ENCODE measurements at regions not wholly inside any gene's neighbourhood (a gene's known extent, or its start where the extent isn't known, plus 50 kb on each side); places are given as distances from the start of the nearest gene placed in this dataset.
"Not testable (repeated sequence)": the region's sequence is repeated elsewhere in the genome, so short reads cannot be mapped to it uniquely, and the experiment has no call there.

GRCh38 chr4:79185526-79186045 is 140.3 kb downstream of the NAA11 start:
- intact Hi-C loops (cut with DNase I): no loop called here
- ATAC-seq (ENCODE audit: poor library complexity): no peak
- DNase-seq: no peak

GRCh38 chr4:79184476-79184875 is 141.4 kb downstream of the NAA11 start:
- DNase-seq (no peak), ATAC-seq (ENCODE audit: poor library complexity) (no peak)
- intact Hi-C loops (cut with DNase I): no loop called here

- DNase-seq (no peak), ATAC-seq (ENCODE audit: poor library complexity) (no peak)
- intact Hi-C loops (cut with DNase I): no loop called here
These were observed 143.7 kb downstream of the NAA11 start for GRCh38 chr4:79182209-79182608.

- DNase-seq (no peak), ATAC-seq (ENCODE audit: poor library complexity) (no peak)
- intact Hi-C loops (cut with DNase I): no loop called here
These were observed 144.7 kb downstream of the NAA11 start for GRCh38 chr4:79181190-79181589.

- ATAC-seq (ENCODE audit: poor library complexity) (peak; percentile 78), DNase-seq (no peak)
- intact Hi-C loops (cut with DNase I): no loop called here
These were observed 147.1 kb downstream of the NAA11 start for GRCh38 chr4:79178760-79179159.

GRCh38 chr4:79177388-79177787 is 148.5 kb downstream of the NAA11 start:
- DNase-seq: no peak
- ATAC-seq (ENCODE audit: poor library complexity): no peak
- intact Hi-C loops (cut with DNase I): no loop called here

- ATAC-seq (ENCODE audit: poor library complexity) (no peak), DNase-seq (no peak)
- intact Hi-C loops (cut with DNase I): no loop called here
These were observed 149.5 kb downstream of the NAA11 start for GRCh38 chr4:79176351-79176750.

- intact Hi-C loops (cut with DNase I): no loop called here
- ATAC-seq (ENCODE audit: poor library complexity) (no peak), DNase-seq (no peak)
These were observed 150.1 kb downstream of the NAA11 start for GRCh38 chr4:79175716-79176115.

- DNase-seq: no peak
These were observed 151.2 kb downstream of the NAA11 start for GRCh38 chr4:79174490-79175252.

GRCh38 chr4:79173186-79173585 is 152.7 kb downstream of the NAA11 start:
- DNase-seq (no peak), ATAC-seq (ENCODE audit: poor library complexity) (no peak)
- intact Hi-C loops (cut with DNase I): no loop called here

More at GRCh38 chr4:79174490-79175252, 151.2 kb downstream of the NAA11 start:
- intact Hi-C loops (cut with DNase I): no loop called here
- no peak for ATAC-seq (ENCODE audit: poor library complexity)

GRCh38 chr4:79170077-79170476 is 155.8 kb downstream of the NAA11 start:
- DNase-seq (no peak), ATAC-seq (ENCODE audit: poor library complexity) (no peak)
- intact Hi-C loops (cut with DNase I): no loop called here

- no peak for ATAC-seq (ENCODE audit: poor library complexity)
These were observed 160.8 kb downstream of the NAA11 start for GRCh38 chr4:79164907-79165610.

GRCh38 chr4:79163981-79164490 is 161.8 kb downstream of the NAA11 start:
- DNase-seq (no peak), ATAC-seq (ENCODE audit: poor library complexity) (no peak)
- intact Hi-C loops (cut with DNase I): no loop called here

More at GRCh38 chr4:79164907-79165610, 160.8 kb downstream of the NAA11 start:
- no peak for DNase-seq
- intact Hi-C loops (cut with DNase I): no loop called here

- DNase-seq (no peak), ATAC-seq (ENCODE audit: poor library complexity) (no peak)
- intact Hi-C loops (cut with DNase I): no loop called here
These were observed 164.9 kb downstream of the NAA11 start for GRCh38 chr4:79160962-79161361.

GRCh38 chr4:79158705-79159104 is 167.2 kb downstream of the NAA11 start:
- ATAC-seq (ENCODE audit: poor library complexity); intact Hi-C loops (cut with DNase I); DNase-seq: not testable (repeated sequence)

GRCh38 chr4:79155336-79155735 is 170.5 kb downstream of the NAA11 start:
- no peak for DNase-seq
- intact Hi-C loops (cut with DNase I): no loop called here
- no peak for ATAC-seq (ENCODE audit: poor library complexity)

GRCh38 chr4:79150820-79151416 is 174.9 kb downstream of the NAA11 start:
- ATAC-seq (ENCODE audit: poor library complexity): no peak
- intact Hi-C loops (cut with DNase I): no loop called here

GRCh38 chr4:79148369-79148768 is 177.5 kb downstream of the NAA11 start:
- DNase-seq (no peak), ATAC-seq (ENCODE audit: poor library complexity) (no peak)
- intact Hi-C loops (cut with DNase I): no loop called here

More at GRCh38 chr4:79150820-79151416, 174.9 kb downstream of the NAA11 start:
- no peak for DNase-seq

GRCh38 chr4:79147251-79147650 is 178.6 kb downstream of the NAA11 start:
- intact Hi-C loops (cut with DNase I): no loop called here
- DNase-seq (no peak), ATAC-seq (ENCODE audit: poor library complexity) (no peak)

Measured in Right ventricle myocardium superior (tissue), 1 donor.